ENCODE measurements at regions not wholly inside any gene's neighbourhood (a gene's known extent, or its start where the extent isn't known, plus 50 kb on each side); places are given as distances from the start of the nearest gene placed in this dataset.
"Not testable (repeated sequence)": the region's sequence is repeated elsewhere in the genome, so short reads cannot be mapped to it uniquely, and the experiment has no call there.

- Histone ChIP-seq H3K27me3 (replicated peaks; ENCODE audit: control insufficient read depth, insufficient read depth, low read length) (no peaks in the 10 kb centered on the region), H3K36me3 (ENCODE audit: control insufficient read depth, insufficient read depth, low read length) (no peaks in the 10 kb centered on the region), H3K4me3 (replicated peaks; ENCODE audit: low read depth, low read length) (no peak overlapping the region)
- DNase-seq (ENCODE audit: extremely low read depth, insufficient read length), result no peak
- TF ChIP-seq, protein P1, sequence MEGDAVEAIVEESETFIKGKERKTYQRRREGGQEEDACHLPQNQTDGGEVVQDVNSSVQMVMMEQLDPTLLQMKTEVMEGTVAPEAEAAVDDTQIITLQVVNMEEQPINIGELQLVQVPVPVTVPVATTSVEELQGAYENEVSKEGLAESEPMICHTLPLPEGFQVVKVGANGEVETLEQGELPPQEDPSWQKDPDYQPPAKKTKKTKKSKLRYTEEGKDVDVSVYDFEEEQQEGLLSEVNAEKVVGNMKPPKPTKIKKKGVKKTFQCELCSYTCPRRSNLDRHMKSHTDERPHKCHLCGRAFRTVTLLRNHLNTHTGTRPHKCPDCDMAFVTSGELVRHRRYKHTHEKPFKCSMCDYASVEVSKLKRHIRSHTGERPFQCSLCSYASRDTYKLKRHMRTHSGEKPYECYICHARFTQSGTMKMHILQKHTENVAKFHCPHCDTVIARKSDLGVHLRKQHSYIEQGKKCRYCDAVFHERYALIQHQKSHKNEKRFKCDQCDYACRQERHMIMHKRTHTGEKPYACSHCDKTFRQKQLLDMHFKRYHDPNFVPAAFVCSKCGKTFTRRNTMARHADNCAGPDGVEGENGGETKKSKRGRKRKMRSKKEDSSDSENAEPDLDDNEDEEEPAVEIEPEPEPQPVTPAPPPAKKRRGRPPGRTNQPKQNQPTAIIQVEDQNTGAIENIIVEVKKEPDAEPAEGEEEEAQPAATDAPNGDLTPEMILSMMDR (IDR thresholded peaks at IDR 0.05; ENCODE audit: insufficient read depth, low read length, poor library complexity, severe bottlenecking), result no peak
Observed at GRCh38 chr9:85451680-85452079, 290.1 kb downstream of the AGTPBP1 start.

DNA sequence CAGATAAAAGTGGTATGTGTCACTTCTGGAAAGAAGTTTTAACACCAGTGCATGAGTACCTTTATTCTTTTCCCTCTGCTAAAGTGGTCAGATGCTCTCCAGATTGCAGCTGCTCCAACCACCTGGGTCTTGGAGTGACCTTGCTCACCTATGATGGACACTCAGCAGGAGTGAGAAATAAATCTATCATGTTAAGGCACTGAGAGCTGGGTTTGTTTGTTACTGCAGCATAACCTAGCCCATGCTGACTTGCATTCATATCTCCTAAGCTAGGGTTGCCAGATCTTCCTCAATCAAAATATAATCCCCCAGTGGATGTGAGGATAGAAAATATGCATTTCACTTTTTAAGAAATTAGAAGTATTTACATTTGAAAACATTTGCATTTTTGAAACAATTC is 295.9 kb downstream of the AGTPBP1 start:
- Histone ChIP-seq H3K27me3 (replicated peaks; ENCODE audit: control insufficient read depth, insufficient read depth, low read length) (no peaks in the 10 kb centered on the region), H3K4me3 (replicated peaks; ENCODE audit: low read depth, low read length) (no peak overlapping the region), H3K36me3 (ENCODE audit: control insufficient read depth, insufficient read depth, low read length) (no peaks in the 10 kb centered on the region)
- no peak for DNase-seq (ENCODE audit: extremely low read depth, insufficient read length)
- TF ChIP-seq, protein P1 (IDR thresholded peaks at IDR 0.05; ENCODE audit: insufficient read depth, low read length, poor library complexity, severe bottlenecking), result no peak

- no peaks in the 10 kb centered on the region for H3K27me3 ChIP-seq (replicated peaks; ENCODE audit: control insufficient read depth, insufficient read depth, low read length)
- no peak overlapping the region for H3K4me3 ChIP-seq (replicated peaks; ENCODE audit: low read depth, low read length)
- H3K36me3 ChIP-seq (ENCODE audit: control insufficient read depth, insufficient read depth, low read length), result no peaks in the 10 kb centered on the region
- TF ChIP-seq, protein P1 (IDR thresholded peaks at IDR 0.05; ENCODE audit: insufficient read depth, low read length, poor library complexity, severe bottlenecking), result no peak
- no peak for DNase-seq (ENCODE audit: extremely low read depth, insufficient read length)
Observed at GRCh38 chr9:85444243-85444642, 297.5 kb downstream of the AGTPBP1 start.

GRCh38 chr9:85443190-85443598 is 298.6 kb downstream of the AGTPBP1 start:
- H3K36me3 ChIP-seq (ENCODE audit: control insufficient read depth, insufficient read depth, low read length), result no peaks in the 10 kb centered on the region
- no peaks in the 10 kb centered on the region for H3K27me3 ChIP-seq (replicated peaks; ENCODE audit: control insufficient read depth, insufficient read depth, low read length)
- TF ChIP-seq, protein P1 (IDR thresholded peaks at IDR 0.05; ENCODE audit: insufficient read depth, low read length, poor library complexity, severe bottlenecking), result no peak
- no peak for DNase-seq (ENCODE audit: extremely low read depth, insufficient read length)
- no peak overlapping the region for H3K4me3 ChIP-seq (replicated peaks; ENCODE audit: low read depth, low read length)

GRCh38 chr9:85439791-85440190 is 302.0 kb downstream of the AGTPBP1 start:
- no peaks in the 10 kb centered on the region for H3K27me3 ChIP-seq (replicated peaks; ENCODE audit: control insufficient read depth, insufficient read depth, low read length)
- TF ChIP-seq, protein P1 (IDR thresholded peaks at IDR 0.05; ENCODE audit: insufficient read depth, low read length, poor library complexity, severe bottlenecking), result no peak
- no peak for DNase-seq (ENCODE audit: extremely low read depth, insufficient read length)
- no peaks in the 10 kb centered on the region for H3K36me3 ChIP-seq (ENCODE audit: control insufficient read depth, insufficient read depth, low read length)
- no peak overlapping the region for H3K4me3 ChIP-seq (replicated peaks; ENCODE audit: low read depth, low read length)

DNA sequence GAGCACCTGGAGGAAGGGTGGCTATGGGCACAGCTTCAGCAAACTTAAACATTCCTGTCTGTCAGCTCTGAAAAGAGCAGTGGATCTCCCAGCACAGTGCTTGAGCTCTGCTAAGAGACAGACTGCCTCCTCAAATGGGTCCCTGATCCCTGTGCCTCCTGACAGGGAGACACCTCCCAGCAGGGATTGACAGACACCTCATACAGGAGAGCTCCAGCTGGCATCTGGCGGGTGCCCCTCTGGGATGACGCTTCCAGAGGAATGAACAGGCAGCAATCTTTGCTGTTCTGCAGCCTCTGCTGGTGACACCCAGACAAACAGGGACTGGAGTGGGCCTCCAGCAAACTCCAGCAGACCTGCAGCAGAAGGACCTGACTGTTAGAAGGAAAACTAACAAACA is 307.8 kb downstream of the AGTPBP1 start:
- DNase-seq (ENCODE audit: extremely low read depth, insufficient read length); H3K4me3 ChIP-seq (replicated peaks; ENCODE audit: low read depth, low read length); H3K27me3 ChIP-seq (replicated peaks; ENCODE audit: control insufficient read depth, insufficient read depth, low read length); H3K36me3 ChIP-seq (ENCODE audit: control insufficient read depth, insufficient read depth, low read length): not testable (repeated sequence)

DNA sequence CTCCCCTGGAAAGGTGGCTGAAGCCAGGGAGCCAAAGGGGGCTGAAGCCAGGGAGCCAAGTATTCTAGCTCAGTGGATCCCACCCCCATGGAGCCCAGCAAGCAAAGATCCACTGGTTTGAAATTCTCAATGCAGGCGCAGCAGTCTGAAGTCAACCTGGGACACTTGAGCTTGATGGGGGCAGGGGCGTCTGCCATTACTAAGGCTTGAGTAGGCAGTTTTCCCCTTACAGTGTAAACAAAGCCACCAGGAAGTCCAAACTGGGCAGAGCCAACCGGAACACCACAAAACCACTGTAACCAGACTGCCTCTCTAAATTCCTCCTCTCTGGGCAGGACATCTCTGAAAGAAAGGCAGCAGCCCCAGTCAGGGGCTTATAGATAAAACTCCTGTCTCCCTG is 308.2 kb downstream of the AGTPBP1 start:
- not testable (repeated sequence) for H3K4me3 ChIP-seq (replicated peaks; ENCODE audit: low read depth, low read length); H3K27me3 ChIP-seq (replicated peaks; ENCODE audit: control insufficient read depth, insufficient read depth, low read length); DNase-seq (ENCODE audit: extremely low read depth, insufficient read length); H3K36me3 ChIP-seq (ENCODE audit: control insufficient read depth, insufficient read depth, low read length)
